ENCODE measurements at regions not wholly inside any gene's neighbourhood (a gene's known extent, or its start where the extent isn't known, plus 50 kb on each side); places are given as distances from the start of the nearest gene placed in this dataset.
A peak's percentile ranks its signal among the peaks of the same experiment; 100 is the strongest.

DNA sequence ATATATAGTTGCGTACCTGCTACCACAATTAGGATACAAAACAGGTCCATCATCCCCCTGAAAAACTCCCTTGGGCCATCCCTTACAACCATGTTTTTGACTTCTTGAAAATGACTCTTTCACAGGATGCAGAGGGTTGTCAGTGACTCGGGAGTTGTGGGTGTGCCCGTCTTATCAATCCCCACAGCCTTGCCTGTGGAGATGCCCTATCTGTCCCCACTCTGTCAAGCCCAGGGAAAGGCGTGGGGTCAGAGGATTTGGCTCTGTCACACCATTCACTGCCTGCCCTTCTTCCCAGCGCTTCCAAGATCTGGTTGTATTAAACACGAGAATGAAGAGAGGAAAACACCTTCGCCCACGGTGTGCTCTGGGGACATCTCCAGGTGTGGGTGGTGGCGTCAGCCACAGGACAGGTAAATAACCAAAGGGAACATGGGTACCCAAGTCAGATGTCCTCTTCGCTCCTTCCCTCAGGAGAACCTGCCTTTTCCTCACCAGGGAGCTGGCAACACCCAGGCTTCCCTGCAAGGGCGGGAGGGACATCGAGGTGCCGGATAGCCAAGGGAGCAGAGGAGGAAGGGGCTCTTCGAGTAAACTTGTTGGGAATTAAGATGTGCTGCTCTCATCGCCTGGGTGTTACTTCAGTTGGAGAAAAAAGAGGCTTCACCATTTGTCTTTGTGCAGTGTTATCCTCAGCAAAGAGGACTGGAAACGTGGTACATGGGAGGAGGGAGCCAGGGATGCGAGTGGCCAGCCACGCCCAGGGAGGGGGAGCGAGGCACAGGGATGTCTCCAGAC, 100.3 kb downstream of the B3GNT2 start:
- no peaks in the 10 kb centered on the region for H3K27me3 ChIP-seq (ENCODE audit: control insufficient read depth in 4 of 4, insufficient read depth in 4 of 4, low read length in 3 of 4)
- H3K4me1 ChIP-seq (ENCODE audit: control insufficient read depth in 4 of 4, insufficient read depth in 4 of 4, low read length in 3 of 4), result peaks cover 9 to 27% (median 26%) of the 10 kb centered on the region in 4 donors
- no peak for TF ChIP-seq EGR1 (IDR thresholded peaks at IDR 0.05; ENCODE audit: low read depth in 2 of 2)
- TF ChIP-seq, protein P1, sequence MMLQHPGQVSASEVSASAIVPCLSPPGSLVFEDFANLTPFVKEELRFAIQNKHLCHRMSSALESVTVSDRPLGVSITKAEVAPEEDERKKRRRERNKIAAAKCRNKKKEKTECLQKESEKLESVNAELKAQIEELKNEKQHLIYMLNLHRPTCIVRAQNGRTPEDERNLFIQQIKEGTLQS (IDR thresholded peaks at IDR 0.05), result no peak
- TF ChIP-seq NR2F2 (IDR thresholded peaks at IDR 0.05), result no peak
- no peak for TF ChIP-seq FOXA2 (IDR thresholded peaks at IDR 0.05)
- no peak for TF ChIP-seq RAD21 (IDR thresholded peaks at IDR 0.05)
- no peak for TF ChIP-seq TAF1 (conservative IDR thresholded peaks at IDR 0.05)
- TF ChIP-seq, protein P2, sequence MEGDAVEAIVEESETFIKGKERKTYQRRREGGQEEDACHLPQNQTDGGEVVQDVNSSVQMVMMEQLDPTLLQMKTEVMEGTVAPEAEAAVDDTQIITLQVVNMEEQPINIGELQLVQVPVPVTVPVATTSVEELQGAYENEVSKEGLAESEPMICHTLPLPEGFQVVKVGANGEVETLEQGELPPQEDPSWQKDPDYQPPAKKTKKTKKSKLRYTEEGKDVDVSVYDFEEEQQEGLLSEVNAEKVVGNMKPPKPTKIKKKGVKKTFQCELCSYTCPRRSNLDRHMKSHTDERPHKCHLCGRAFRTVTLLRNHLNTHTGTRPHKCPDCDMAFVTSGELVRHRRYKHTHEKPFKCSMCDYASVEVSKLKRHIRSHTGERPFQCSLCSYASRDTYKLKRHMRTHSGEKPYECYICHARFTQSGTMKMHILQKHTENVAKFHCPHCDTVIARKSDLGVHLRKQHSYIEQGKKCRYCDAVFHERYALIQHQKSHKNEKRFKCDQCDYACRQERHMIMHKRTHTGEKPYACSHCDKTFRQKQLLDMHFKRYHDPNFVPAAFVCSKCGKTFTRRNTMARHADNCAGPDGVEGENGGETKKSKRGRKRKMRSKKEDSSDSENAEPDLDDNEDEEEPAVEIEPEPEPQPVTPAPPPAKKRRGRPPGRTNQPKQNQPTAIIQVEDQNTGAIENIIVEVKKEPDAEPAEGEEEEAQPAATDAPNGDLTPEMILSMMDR (IDR thresholded peaks at IDR 0.05; ENCODE audit: low read depth, low read length, missing input control), result no peak
- TF ChIP-seq FOXA1 (IDR thresholded peaks at IDR 0.05), result no peak
- TF ChIP-seq HNF4G (IDR thresholded peaks at IDR 0.05), result no peak
- TF ChIP-seq SP1 (IDR thresholded peaks at IDR 0.05), result no peak
- TF ChIP-seq GABPA (IDR thresholded peaks at IDR 0.05 in 1 of 2, conservative IDR thresholded peaks at IDR 0.05 in 1 of 2), result no peak
- no peak for TF ChIP-seq RXRA (IDR thresholded peaks at IDR 0.05)
- H3K27ac ChIP-seq (ENCODE audit: low read depth in 1 of 2, low read length in 2 of 2), result no peak overlapping the region
- no peak overlapping the region for H3K9ac ChIP-seq (ENCODE audit: low read depth in 1 of 2, low read length in 2 of 2)
- peak; percentile 76 for DNase-seq (ENCODE audit: low spot score)
- 86% methylated on average over 19 of the region's 19 CpGs for WGBS
- H3K9me3 ChIP-seq (ENCODE audit: control insufficient read depth in 4 of 4, low read length in 3 of 4), result no peaks in the 10 kb centered on the region
- H3K4me3 ChIP-seq (ENCODE audit: low read depth in 1 of 3, low read length in 3 of 3), result no peak overlapping the region
- no peaks in the 10 kb centered on the region for H3K36me3 ChIP-seq (ENCODE audit: control insufficient read depth in 4 of 4, insufficient read depth in 3 of 4, low read depth in 1 of 4, low read length in 3 of 4)

DNA sequence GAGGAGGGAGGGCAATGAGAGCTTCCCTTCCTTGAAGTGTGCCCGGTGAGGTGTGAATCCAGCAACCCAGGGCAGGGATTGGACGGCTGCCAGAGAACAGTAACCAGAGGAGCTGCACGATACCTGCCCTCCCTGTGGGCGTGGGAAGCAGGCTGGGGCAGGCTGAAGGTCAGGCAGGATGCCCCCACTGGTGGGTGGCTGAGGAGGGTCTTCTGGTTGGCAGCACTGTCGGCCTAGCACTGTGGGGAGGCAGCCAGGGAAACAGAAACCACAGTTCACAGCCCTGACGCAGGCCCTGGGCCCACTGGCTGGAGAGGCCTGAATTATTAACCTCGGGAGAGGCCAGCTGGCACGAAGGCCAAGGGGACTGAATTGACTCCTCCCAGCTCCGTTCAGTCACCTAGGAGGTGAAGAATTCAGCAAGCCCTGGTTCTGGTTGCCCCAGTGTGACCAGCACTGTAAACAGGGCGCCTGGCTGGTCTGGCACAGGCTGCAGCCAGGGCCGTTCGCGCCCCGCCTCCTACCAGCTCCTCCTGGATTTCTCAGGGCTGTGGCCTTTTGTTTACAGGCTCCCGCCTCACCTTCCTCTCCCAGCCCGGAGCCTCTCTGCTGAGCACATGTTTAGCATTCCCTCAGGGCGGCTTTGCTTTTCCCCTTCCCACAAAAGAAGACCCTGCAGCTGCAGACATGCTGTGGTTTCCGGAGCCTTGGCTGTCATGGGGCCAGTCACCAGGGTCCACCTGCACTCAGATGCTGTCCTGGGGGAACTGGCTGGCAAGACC, 97.8 kb downstream of the B3GNT2 start:
- WGBS, result 23% methylated on average over 18 of the region's 18 CpGs
- peak overlapping the region; percentile 53 to 54 for H3K27ac ChIP-seq (ENCODE audit: low read depth in 1 of 2, low read length in 2 of 2)
- no peak for TF ChIP-seq EGR1 (IDR thresholded peaks at IDR 0.05; ENCODE audit: low read depth in 2 of 2)
- TF ChIP-seq, protein P1 (IDR thresholded peaks at IDR 0.05), result no peak
- peak in 1 of 2 donors; percentile 22 for TF ChIP-seq JUND (IDR thresholded peaks at IDR 0.05)
- TF ChIP-seq, protein P2 (IDR thresholded peaks at IDR 0.05; ENCODE audit: low read depth, low read length, missing input control), result no peak
- peak; percentile 21 for TF ChIP-seq YY1 (IDR thresholded peaks at IDR 0.05)
- TF ChIP-seq, protein P3, sequence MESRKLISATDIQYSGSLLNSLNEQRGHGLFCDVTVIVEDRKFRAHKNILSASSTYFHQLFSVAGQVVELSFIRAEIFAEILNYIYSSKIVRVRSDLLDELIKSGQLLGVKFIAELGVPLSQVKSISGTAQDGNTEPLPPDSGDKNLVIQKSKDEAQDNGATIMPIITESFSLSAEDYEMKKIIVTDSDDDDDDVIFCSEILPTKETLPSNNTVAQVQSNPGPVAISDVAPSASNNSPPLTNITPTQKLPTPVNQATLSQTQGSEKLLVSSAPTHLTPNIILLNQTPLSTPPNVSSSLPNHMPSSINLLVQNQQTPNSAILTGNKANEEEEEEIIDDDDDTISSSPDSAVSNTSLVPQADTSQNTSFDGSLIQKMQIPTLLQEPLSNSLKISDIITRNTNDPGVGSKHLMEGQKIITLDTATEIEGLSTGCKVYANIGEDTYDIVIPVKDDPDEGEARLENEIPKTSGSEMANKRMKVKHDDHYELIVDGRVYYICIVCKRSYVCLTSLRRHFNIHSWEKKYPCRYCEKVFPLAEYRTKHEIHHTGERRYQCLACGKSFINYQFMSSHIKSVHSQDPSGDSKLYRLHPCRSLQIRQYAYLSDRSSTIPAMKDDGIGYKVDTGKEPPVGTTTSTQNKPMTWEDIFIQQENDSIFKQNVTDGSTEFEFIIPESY (IDR thresholded peaks at IDR 0.05), result no peak
- peak; percentile 52 for TF ChIP-seq FOXA2 (IDR thresholded peaks at IDR 0.05)
- no peak for TF ChIP-seq GABPA (IDR thresholded peaks at IDR 0.05 in 1 of 2, conservative IDR thresholded peaks at IDR 0.05 in 1 of 2)
- TF ChIP-seq HNF4G (IDR thresholded peaks at IDR 0.05), result no peak
- TF ChIP-seq, protein P4, sequence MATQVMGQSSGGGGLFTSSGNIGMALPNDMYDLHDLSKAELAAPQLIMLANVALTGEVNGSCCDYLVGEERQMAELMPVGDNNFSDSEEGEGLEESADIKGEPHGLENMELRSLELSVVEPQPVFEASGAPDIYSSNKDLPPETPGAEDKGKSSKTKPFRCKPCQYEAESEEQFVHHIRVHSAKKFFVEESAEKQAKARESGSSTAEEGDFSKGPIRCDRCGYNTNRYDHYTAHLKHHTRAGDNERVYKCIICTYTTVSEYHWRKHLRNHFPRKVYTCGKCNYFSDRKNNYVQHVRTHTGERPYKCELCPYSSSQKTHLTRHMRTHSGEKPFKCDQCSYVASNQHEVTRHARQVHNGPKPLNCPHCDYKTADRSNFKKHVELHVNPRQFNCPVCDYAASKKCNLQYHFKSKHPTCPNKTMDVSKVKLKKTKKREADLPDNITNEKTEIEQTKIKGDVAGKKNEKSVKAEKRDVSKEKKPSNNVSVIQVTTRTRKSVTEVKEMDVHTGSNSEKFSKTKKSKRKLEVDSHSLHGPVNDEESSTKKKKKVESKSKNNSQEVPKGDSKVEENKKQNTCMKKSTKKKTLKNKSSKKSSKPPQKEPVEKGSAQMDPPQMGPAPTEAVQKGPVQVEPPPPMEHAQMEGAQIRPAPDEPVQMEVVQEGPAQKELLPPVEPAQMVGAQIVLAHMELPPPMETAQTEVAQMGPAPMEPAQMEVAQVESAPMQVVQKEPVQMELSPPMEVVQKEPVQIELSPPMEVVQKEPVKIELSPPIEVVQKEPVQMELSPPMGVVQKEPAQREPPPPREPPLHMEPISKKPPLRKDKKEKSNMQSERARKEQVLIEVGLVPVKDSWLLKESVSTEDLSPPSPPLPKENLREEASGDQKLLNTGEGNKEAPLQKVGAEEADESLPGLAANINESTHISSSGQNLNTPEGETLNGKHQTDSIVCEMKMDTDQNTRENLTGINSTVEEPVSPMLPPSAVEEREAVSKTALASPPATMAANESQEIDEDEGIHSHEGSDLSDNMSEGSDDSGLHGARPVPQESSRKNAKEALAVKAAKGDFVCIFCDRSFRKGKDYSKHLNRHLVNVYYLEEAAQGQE (IDR thresholded peaks at IDR 0.05), result peak; percentile 26
- TF ChIP-seq FOXA1 (IDR thresholded peaks at IDR 0.05), result peak; percentile 54
- peak; percentile 60 for TF ChIP-seq SP1 (IDR thresholded peaks at IDR 0.05)
- peak; percentile 48 to 49 for TF ChIP-seq HNF4A (conservative IDR thresholded peaks at IDR 0.05)
- TF ChIP-seq NR2F2 (IDR thresholded peaks at IDR 0.05), result no peak
- TF ChIP-seq RXRA (IDR thresholded peaks at IDR 0.05), result peak; percentile 63 to 70
- TF ChIP-seq, protein P5, sequence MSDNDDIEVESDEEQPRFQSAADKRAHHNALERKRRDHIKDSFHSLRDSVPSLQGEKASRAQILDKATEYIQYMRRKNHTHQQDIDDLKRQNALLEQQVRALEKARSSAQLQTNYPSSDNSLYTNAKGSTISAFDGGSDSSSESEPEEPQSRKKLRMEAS (IDR thresholded peaks at IDR 0.05), result no peak
- no peak for TF ChIP-seq TAF1 (conservative IDR thresholded peaks at IDR 0.05)
- peak; percentile 19 to 45 for TF ChIP-seq RAD21 (IDR thresholded peaks at IDR 0.05)
- no peak for DNase-seq (ENCODE audit: low spot score)
- H3K4me3 ChIP-seq (ENCODE audit: low read depth in 1 of 3, low read length in 3 of 3), result peak overlapping the region in 2 of 3 donors; percentile 3 to 25
- no peaks in the 10 kb centered on the region for H3K36me3 ChIP-seq (ENCODE audit: control insufficient read depth in 4 of 4, insufficient read depth in 3 of 4, low read depth in 1 of 4, low read length in 3 of 4)
- H3K4me1 ChIP-seq (ENCODE audit: control insufficient read depth in 4 of 4, insufficient read depth in 4 of 4, low read length in 3 of 4), result peaks cover 9 to 27% (median 26%) of the 10 kb centered on the region in 4 donors
- H3K27me3 ChIP-seq (ENCODE audit: control insufficient read depth in 4 of 4, insufficient read depth in 4 of 4, low read length in 3 of 4), result no peaks in the 10 kb centered on the region
- no peak overlapping the region for H3K9ac ChIP-seq (ENCODE audit: low read depth in 1 of 2, low read length in 2 of 2)
- H3K9me3 ChIP-seq (ENCODE audit: control insufficient read depth in 4 of 4, low read length in 3 of 4), result no peaks in the 10 kb centered on the region

Measured in liver (tissue), 8 donors.